OCI-LY1 (cell line): ENCODE measurements at regions not wholly inside any gene's neighbourhood (a gene's known extent, or its start where the extent isn't known, plus 50 kb on each side); places are given as distances from the start of the nearest gene placed in this dataset.

Experiments used
- H2AFZ ChIP-seq: fragments of 200-600 bp; sonication (generic), shearing (Covaris generic); 2 replicates; pipeline ENCODE4 v1.6.0; 2014; ENCODE audit warnings: antibody characterized with exemption, mild to moderate bottlenecking, low read length
- H3F3A ChIP-seq: fragments of 200-600 bp; sonication (generic), shearing (Covaris generic); 2 replicates; pipeline ENCODE4 v1.6.0; 2014; ENCODE audit warnings: mild to moderate bottlenecking, antibody characterized with exemption, low read length, moderate library complexity; ENCODE audit not compliant: insufficient read depth
- H3K27ac ChIP-seq: fragments of 200-600 bp; sonication (generic); 2 replicates; pipeline ENCODE4 v1.5.1; 2014; ENCODE audit warnings: low read length, mixed run types, mild to moderate bottlenecking, low read depth; ENCODE audit not compliant: poor library complexity, severe bottlenecking
- H3K27me3 ChIP-seq: fragments of 200-600 bp; sonication (generic); 2 replicates; pipeline ENCODE4 v1.6.0; 2014; ENCODE audit warnings: antibody characterized with exemption, mild to moderate bottlenecking, low read length, moderate library complexity; ENCODE audit not compliant: insufficient read depth
- H3K36me3 ChIP-seq: fragments of 200-600 bp; sonication (generic); 2 replicates; pipeline ENCODE4 v1.6.1; 2014; ENCODE audit warnings: mild to moderate bottlenecking, antibody characterized with exemption, low read length, moderate library complexity, mixed read lengths; ENCODE audit not compliant: insufficient read depth
- H3K4me1 ChIP-seq: fragments of 200-600 bp; sonication (generic); 2 replicates; pipeline ENCODE4 v1.5.1; 2014; ENCODE audit warnings: mild to moderate bottlenecking, low read length, moderate library complexity; ENCODE audit not compliant: insufficient read depth, severe bottlenecking
- H3K4me2 ChIP-seq: fragments of 200-600 bp; sonication (generic), shearing (Covaris generic); 2 replicates; pipeline ENCODE4 v1.6.1; 2014; ENCODE audit warnings: low read length
- H3K4me3 ChIP-seq: fragments of 200-600 bp; sonication (generic); 2 replicates; pipeline ENCODE4 v1.5.1; 2014; ENCODE audit warnings: low read length, low read depth, mild to moderate bottlenecking, mixed read lengths; ENCODE audit not compliant: poor library complexity, severe bottlenecking
- H3K79me2 ChIP-seq: fragments of 200-600 bp; shearing (Covaris generic); 2 replicates; pipeline ENCODE4 v1.6.1; 2016; ENCODE audit warnings: mixed run types, low read length, mixed read lengths; ENCODE audit not compliant: insufficient read depth
- H3K9ac ChIP-seq: fragments of 200-600 bp; sonication (generic), shearing (Covaris generic); 2 replicates; pipeline ENCODE4 v1.6.1; 2014; ENCODE audit warnings: mild to moderate bottlenecking, low read length, mixed read lengths
- H3K9me2 ChIP-seq: fragments of 200-600 bp; sonication (generic), shearing (Covaris generic); 2 replicates; pipeline ENCODE4 v1.6.1; 2014; ENCODE audit warnings: low read depth, mild to moderate bottlenecking, low read length, mixed read lengths
- H3K9me3 ChIP-seq: fragments of 200-600 bp; shearing (Covaris generic); 2 replicates; pipeline ENCODE4 v1.6.1; 2014; ENCODE audit warnings: low read length, mixed read lengths
- H4K20me1 ChIP-seq: fragments of 200-600 bp; sonication (generic), shearing (Covaris generic); 2 replicates; pipeline ENCODE4 v1.6.0; 2016; ENCODE audit warnings: mild to moderate bottlenecking, low read length; ENCODE audit not compliant: insufficient read depth
- CTCF ChIP-seq: fragments of 200-600 bp; sonication (generic), shearing (Covaris generic); IDR thresholded peaks from 2 replicates; pipeline ENCODE4 v1.5.1; 2017; ENCODE audit warnings: mild to moderate bottlenecking, antibody characterized with exemption, low read length, moderate library complexity, mixed read lengths
- EZH2 ChIP-seq: fragments of 200-600 bp; sonication (generic), shearing (Covaris generic); IDR thresholded peaks from 2 replicates; pipeline ENCODE4 v1.8.0; 2017; ENCODE audit warnings: borderline replicate concordance, mixed run types, mild to moderate bottlenecking, antibody characterized with exemption, low read length, moderate library complexity, mixed read lengths

GRCh38 chr9:93815135-93815534 is 140.0 kb downstream of the BARX1 start:
- no peaks in the 10 kb centered on the region for H3K9me3 ChIP-seq
- no peaks in the 10 kb centered on the region for H4K20me1 ChIP-seq
- H3K9me2 ChIP-seq, result no peaks in the 10 kb centered on the region
- H3K4me1 ChIP-seq, result no peaks in the 10 kb centered on the region
- no peak overlapping the region for H3K4me3 ChIP-seq
- no peak overlapping the region for H2AFZ ChIP-seq
- no peak overlapping the region for H3K27ac ChIP-seq
- H3K4me2 ChIP-seq, result no peak overlapping the region
- no peaks in the 10 kb centered on the region for H3K36me3 ChIP-seq
- no peak overlapping the region for H3K9ac ChIP-seq
- TF ChIP-seq EZH2 (no peak), CTCF (no peak)
- no peaks in the 10 kb centered on the region for H3K27me3 ChIP-seq
- no peaks in the 10 kb centered on the region for H3K79me2 ChIP-seq
- no peaks in the 10 kb centered on the region for H3F3A ChIP-seq

- no peak overlapping the region for H3K27ac ChIP-seq
- no peaks in the 10 kb centered on the region for H3K27me3 ChIP-seq
- TF ChIP-seq EZH2 (no peak), CTCF (no peak)
These were observed 140.8 kb downstream of the BARX1 start for GRCh38 chr9:93814077-93814956.

GRCh38 chr9:93813221-93814076 is 141.7 kb downstream of the BARX1 start:
- no peaks in the 10 kb centered on the region for H3K4me1 ChIP-seq
- no peak overlapping the region for H3K27ac ChIP-seq

More at GRCh38 chr9:93814077-93814956, 140.8 kb downstream of the BARX1 start:
- Histone ChIP-seq H3K4me3 (no peak overlapping the region), H3K4me2 (no peak overlapping the region), H3K9ac (no peak overlapping the region), H3F3A (no peaks in the 10 kb centered on the region), H4K20me1 (no peaks in the 10 kb centered on the region), H3K36me3 (no peaks in the 10 kb centered on the region), H3K79me2 (no peaks in the 10 kb centered on the region), H3K9me3 (no peaks in the 10 kb centered on the region), H3K9me2 (no peaks in the 10 kb centered on the region), H3K4me1 (no peaks in the 10 kb centered on the region), H2AFZ (no peak overlapping the region)

More at GRCh38 chr9:93813221-93814076, 141.7 kb downstream of the BARX1 start:
- Histone ChIP-seq H3K9me3 (no peaks in the 10 kb centered on the region), H3K9ac (no peak overlapping the region), H3K79me2 (no peaks in the 10 kb centered on the region), H4K20me1 (no peaks in the 10 kb centered on the region), H3K27me3 (no peaks in the 10 kb centered on the region), H2AFZ (no peak overlapping the region), H3K9me2 (no peaks in the 10 kb centered on the region), H3K36me3 (no peaks in the 10 kb centered on the region), H3F3A (no peaks in the 10 kb centered on the region), H3K4me2 (no peak overlapping the region), H3K4me3 (no peak overlapping the region)
- TF ChIP-seq CTCF, result no peak
- TF ChIP-seq EZH2, result no peak
